ENCODE measurements at regions not wholly inside any gene's neighbourhood (a gene's known extent, or its start where the extent isn't known, plus 50 kb on each side); places are given as distances from the start of the nearest gene placed in this dataset.
"Not testable (repeated sequence)": the region's sequence is repeated elsewhere in the genome, so short reads cannot be mapped to it uniquely, and the experiment has no call there.

DNA sequence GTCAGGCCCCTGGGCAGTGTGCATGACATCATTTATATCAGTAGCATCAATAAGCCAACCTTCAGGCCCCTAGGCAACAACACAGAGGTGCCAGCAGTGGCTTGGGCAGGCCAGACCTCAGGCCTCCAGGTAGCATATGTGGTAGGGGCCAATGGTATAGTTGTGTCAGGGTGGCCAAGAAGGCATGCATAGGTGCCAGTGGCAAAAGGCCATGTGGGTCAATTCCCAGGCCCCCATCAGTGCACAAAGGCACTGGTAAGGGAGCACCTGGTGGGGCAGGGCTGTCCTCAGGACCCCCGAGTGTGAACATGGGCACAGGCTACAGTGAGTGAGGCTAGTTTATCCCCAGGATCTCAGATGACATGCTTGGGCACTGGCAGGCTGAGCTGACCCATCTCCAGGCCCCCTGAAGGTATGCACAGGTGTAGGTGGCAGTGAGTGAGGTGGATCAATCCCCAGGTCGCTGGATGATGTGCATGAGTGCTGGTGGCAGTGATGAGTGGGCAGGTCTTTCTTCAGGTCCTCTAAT lies 244.1 kb upstream of the ZNF385D start:
- DNase-seq, result no peak

- DNase-seq, result no peak
Observed at GRCh38 chr3:22007368-22007767, 256.4 kb upstream of the ZNF385D start.

GRCh38 chr3:22010997-22011396 lies 260.0 kb upstream of the ZNF385D start:
- no peak for DNase-seq

DNA sequence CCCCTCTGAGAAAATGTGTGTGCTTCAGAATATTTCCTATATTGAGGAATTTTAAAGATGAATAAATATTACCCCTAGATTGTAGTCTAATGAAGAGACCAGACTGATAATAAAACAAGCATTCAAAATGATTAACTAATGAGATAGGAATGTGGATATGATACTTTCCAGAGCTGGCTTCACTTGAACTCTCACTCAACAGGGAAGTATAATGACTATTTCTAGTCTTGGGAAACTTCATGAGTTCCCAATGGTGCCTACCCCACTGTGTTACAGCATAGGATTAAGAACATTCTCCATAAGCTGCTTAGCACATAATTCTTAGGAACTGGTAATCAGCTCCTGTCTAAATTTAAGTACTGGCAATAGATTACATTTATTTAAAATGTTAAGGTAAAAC lies 261.5 kb upstream of the ZNF385D start:
- DNase-seq, result no peak

DNA sequence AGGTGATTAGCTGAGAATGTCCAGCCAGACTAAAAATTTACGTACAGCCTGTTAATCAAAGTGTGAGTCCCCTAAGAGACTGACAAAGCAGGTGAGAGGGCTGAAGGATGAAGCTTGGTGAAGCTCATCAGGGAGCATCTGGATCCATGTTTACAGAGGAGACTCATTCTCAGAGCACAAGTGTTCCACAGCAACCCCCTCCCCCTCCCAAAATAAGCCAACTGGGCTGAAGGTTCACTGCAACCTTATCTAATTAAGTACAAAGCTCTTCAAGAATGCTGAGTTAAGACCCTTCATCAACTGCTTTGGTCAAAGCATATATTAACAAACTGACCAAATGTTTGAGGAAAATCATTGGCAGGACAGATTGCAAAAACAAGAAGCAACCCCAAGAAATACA lies 262.6 kb upstream of the ZNF385D start:
- DNase-seq, result no peak

GRCh38 chr3:22016197-22016596 lies 265.2 kb upstream of the ZNF385D start:
- DNase-seq, result no peak

- not testable (repeated sequence) for DNase-seq
Observed at GRCh38 chr3:22024638-22025037, 273.6 kb upstream of the ZNF385D start.

DNA sequence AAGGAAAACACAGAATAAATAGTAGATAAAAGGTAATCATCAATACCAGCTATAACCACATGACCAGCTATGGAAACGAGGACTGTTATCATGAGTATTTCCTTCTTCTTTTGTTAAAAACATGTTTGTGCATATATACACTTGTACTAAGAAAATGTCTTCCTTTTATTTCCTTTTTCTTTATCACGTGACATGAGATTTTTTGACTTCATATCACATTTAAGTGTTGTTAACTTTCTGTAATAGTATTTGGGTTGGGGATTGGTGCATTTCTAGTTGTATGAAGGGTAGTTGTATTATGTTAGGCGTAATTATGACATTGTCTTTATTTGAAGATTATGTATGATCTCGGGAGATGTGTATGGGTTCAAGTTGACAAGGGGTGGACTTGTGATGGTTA lies 278.5 kb upstream of the ZNF385D start:
- no peak for DNase-seq

DNA sequence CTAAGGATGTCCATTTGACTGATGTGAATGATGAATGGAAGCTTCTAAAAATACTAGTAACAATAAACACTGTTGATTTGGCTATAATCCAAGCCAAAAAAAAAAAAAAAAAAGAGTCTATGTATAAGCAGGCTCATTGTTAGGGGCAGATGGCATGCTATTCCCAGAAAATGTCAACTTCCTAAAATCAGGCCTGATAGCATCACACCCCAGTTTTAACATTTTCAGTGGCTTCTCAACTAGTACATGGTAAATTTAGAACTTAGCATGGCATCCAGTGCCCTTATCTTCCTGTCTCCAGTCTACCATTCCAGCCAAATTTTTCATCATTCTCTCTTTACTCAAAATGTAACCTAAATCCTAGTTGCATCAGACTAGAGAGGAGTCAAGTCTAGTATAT lies 288.2 kb upstream of the ZNF385D start:
- DNase-seq, result no peak

DNA sequence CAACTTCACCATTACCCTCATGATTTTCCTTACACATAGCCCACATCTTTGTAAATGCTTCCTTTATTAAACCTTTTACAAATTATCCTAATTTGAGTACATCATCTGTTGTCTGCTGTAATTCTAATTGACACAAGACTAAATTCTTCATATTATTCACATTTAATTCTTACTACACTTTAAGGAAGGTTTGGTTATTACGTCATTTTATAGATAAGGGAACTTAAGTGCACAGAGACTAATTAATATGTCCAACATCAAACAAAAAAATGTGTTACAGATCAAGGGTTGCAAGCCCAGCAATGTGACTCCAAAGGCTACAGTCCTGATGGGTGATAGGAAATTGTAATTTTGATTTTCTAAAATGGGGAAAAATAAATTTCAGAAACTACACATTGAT lies 289.1 kb upstream of the ZNF385D start:
- DNase-seq, result no peak

GRCh38 chr3:22045882-22046281 lies 294.9 kb upstream of the ZNF385D start:
- no peak for DNase-seq

DNA sequence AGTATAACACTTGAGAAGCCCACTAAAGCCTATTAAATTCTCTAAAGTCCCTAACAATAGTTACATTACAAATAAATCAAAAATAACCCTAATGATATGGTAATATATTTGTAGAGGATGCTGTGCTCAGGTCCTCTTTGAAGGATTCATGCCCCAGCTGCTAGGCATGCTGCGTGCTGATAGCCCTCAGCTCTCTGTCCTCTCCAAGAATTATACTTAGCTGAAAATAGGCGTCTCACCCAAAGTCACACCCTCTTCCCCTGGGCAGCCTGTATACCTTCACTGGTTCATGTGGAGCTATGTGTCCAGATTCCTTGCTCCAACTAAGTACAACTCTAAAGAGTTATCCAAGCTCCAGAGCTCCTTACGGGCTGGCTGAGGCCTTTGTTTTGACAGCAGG lies 312.5 kb upstream of the ZNF385D start:
- no peak for DNase-seq

DNA sequence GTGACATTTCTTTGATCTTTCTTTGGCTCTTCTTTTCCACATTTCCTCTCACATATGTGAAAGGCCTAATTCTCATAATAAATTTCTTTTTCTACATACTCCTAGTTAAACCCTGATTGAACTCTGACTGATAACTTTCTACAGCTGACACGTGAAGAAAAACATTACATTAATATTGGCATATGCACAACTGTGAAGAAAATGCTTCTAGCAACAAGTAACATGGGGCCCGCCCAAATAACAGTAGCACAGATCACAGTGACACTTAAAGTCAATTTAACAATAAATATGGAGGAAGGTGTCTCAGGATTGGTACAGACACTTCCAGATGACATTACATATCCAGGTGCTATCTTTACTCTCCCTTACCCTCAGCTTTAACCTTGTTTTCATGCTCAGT lies 317.6 kb upstream of the ZNF385D start:
- DNase-seq, result no peak

GRCh38 chr3:22088204-22088603 lies 337.2 kb upstream of the ZNF385D start:
- no peak for DNase-seq

GRCh38 chr3:22089284-22089683 lies 338.3 kb upstream of the ZNF385D start:
- no peak for DNase-seq

GRCh38 chr3:22091329-22091728 lies 340.3 kb upstream of the ZNF385D start:
- no peak for DNase-seq

DNA sequence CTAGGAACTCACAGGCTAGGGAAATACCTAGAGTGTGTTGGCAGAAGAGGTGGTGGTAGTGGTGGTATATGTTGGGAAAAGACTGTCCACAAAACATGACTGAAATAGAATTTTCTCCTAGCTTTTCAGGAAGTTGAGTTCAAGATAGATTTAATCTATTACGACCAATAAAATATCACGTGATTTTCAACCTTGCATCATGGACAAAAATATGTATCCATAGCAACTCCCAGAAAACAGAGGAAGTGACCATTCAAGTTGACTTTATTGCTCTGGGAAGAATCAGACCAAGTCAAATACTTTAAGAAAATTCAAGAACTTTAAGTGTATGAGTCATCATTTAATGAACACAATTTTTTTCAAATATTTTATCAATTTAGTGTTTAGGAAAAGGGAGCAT lies 347.0 kb upstream of the ZNF385D start:
- DNase-seq, result no peak

- no peak for DNase-seq
Observed at GRCh38 chr3:22101351-22101750, 350.3 kb upstream of the ZNF385D start.

DNA sequence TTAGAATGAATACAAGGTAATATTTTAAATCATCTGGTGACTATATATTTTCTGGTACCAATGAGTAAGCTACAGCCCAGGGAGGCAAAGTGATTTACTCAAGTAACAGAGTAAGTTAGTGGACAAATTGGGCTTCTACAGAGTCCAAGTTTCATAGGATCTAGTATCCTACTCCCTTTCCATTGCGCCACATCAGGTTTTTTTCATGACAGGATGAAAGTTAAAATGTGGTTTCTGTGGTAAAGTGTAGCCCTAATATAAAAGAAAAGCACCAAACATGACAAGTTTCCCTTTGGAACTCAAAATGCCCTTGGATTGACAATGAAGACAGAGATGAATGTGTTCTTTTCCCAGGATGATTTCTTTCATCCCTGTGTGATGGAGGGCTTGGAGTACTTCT lies 350.8 kb upstream of the ZNF385D start:
- no peak for DNase-seq

GRCh38 chr3:22103423-22103822 lies 352.4 kb upstream of the ZNF385D start:
- no peak for DNase-seq

DNA sequence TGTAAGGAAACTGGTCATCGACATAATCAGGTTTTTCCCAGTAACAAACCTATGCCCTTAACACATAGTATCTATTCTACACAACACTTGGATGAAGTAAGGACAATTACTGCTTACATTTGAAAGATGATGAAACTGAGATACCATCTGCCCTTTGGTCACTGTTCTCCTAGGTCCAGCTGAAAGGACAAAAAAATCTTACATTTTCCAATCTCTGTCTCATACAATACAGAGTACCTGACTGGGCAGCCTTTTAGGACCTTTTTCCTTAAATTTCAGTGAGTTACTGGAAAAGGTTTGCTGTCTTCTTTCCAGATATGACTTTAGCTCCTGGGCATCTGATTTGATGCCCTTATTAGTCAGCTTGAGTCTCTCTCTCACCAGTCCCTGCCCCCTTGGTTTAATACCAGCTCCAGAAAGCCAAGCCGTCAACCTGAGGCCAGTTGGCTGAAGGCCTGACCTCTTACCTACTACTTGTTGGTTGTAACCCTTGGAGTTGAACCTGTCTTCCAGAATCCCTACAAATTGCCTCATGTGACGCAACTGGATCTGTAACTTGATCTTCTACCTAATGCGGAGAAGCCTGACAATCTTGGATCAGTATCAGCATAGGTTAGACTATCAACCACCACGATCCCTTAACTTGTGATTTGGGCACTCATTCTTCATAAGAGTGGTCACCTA lies 355.3 kb upstream of the ZNF385D start:
- no peak for DNase-seq

GRCh38 chr3:22111226-22111625 lies 360.2 kb upstream of the ZNF385D start:
- DNase-seq, result no peak

DNA sequence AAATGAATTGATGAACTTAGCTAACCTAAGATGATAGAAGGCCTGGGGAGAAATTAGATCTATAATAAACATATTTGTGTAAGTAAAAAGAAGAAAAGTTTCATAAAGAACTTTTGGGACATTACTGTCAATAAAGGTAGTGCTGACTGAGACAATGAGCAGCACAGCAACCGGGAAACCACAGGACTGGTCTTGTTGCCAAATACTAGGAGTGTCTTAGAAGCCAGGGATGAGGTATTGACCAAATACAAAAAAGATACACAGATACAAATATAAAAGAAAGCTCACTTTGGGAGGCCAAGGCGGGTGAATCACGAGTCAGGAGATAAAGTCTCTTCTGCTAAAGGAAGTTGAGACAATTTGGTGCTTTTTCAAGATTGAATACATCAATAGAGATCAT lies 362.4 kb upstream of the ZNF385D start:
- no peak for DNase-seq

DNA sequence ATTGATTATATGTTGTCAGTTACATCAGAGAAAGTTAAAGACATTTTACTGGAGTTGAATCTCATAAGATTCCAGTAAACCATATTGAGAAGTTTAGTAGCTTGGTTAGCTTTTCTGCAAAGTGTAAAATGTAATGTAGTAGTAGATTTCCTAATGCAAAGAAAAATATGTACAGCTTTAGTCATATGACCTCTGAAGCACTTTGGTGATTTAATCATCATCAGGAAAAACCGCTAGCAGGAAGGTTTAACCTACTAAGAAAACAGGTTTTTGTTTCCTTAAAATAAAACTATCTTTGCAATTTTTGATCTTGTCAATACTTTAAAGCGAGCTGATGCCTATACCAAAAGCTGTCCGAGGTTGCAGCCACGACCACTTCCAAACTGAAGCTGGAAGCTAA lies 364.6 kb upstream of the ZNF385D start:
- DNase-seq, result no peak

- DNase-seq, result no peak
Observed at GRCh38 chr3:22117091-22117490, 366.1 kb upstream of the ZNF385D start.
